ENCODE measurements at regions not wholly inside any gene's neighbourhood (a gene's known extent, or its start where the extent isn't known, plus 50 kb on each side); places are given as distances from the start of the nearest gene placed in this dataset.

DNA sequence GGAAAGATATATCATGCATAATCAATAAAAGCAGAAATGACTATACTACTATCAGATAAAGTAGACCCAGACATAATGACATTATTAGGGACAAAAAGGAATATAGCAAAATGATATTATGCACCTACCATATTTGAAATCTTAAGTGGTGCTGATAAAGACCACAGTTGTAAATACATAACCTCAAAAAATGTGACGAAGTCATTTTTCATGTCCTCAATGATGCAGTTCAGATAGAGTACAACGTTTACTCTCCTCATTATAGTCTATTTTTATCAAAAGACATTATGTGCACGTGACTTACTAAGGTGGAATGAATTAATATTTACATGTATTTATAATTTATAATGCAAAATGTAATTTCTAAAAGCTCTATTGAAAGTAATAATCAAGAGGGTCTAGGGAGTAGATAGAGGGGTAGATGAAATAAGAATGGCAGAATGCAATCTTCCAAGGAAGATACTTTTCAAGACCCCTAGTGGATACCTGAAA, 61.7 kb upstream of the TNFSF4 start:
- TF ChIP-seq CEBPB (IDR thresholded peaks at IDR 0.05) (no peak), CREB1 (IDR thresholded peaks at IDR 0.05; ENCODE audit: low read depth) (no peak), TCF12 (IDR thresholded peaks at IDR 0.05; ENCODE audit: low read depth) (no peak), YY1 (IDR thresholded peaks at IDR 0.05; ENCODE audit: low read depth) (no peak), EP300 (IDR thresholded peaks at IDR 0.05; ENCODE audit: borderline replicate concordance) (no peak), TEAD4 (IDR thresholded peaks at IDR 0.05) (no peak), MAX (IDR thresholded peaks at IDR 0.05) (no peak), ZBTB7A (IDR thresholded peaks at IDR 0.05; ENCODE audit: low read depth) (no peak), RAD21 (IDR thresholded peaks at IDR 0.05; ENCODE audit: low read depth) (no peak), FOXM1 (IDR thresholded peaks at IDR 0.05; ENCODE audit: borderline replicate concordance, low read depth) (no peak), NFIC (IDR thresholded peaks at IDR 0.05) (no peak), TAF1 (IDR thresholded peaks at IDR 0.05; ENCODE audit: low read depth) (no peak), EGR1 (IDR thresholded peaks at IDR 0.05) (no peak)
- TF ChIP-seq, protein P1, sequence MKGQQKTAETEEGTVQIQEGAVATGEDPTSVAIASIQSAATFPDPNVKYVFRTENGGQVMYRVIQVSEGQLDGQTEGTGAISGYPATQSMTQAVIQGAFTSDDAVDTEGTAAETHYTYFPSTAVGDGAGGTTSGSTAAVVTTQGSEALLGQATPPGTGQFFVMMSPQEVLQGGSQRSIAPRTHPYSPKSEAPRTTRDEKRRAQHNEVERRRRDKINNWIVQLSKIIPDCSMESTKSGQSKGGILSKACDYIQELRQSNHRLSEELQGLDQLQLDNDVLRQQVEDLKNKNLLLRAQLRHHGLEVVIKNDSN (IDR thresholded peaks at IDR 0.05), result no peak
- TF ChIP-seq, protein P2, sequence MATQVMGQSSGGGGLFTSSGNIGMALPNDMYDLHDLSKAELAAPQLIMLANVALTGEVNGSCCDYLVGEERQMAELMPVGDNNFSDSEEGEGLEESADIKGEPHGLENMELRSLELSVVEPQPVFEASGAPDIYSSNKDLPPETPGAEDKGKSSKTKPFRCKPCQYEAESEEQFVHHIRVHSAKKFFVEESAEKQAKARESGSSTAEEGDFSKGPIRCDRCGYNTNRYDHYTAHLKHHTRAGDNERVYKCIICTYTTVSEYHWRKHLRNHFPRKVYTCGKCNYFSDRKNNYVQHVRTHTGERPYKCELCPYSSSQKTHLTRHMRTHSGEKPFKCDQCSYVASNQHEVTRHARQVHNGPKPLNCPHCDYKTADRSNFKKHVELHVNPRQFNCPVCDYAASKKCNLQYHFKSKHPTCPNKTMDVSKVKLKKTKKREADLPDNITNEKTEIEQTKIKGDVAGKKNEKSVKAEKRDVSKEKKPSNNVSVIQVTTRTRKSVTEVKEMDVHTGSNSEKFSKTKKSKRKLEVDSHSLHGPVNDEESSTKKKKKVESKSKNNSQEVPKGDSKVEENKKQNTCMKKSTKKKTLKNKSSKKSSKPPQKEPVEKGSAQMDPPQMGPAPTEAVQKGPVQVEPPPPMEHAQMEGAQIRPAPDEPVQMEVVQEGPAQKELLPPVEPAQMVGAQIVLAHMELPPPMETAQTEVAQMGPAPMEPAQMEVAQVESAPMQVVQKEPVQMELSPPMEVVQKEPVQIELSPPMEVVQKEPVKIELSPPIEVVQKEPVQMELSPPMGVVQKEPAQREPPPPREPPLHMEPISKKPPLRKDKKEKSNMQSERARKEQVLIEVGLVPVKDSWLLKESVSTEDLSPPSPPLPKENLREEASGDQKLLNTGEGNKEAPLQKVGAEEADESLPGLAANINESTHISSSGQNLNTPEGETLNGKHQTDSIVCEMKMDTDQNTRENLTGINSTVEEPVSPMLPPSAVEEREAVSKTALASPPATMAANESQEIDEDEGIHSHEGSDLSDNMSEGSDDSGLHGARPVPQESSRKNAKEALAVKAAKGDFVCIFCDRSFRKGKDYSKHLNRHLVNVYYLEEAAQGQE (IDR thresholded peaks at IDR 0.05; ENCODE audit: low read depth), result no peak

DNA sequence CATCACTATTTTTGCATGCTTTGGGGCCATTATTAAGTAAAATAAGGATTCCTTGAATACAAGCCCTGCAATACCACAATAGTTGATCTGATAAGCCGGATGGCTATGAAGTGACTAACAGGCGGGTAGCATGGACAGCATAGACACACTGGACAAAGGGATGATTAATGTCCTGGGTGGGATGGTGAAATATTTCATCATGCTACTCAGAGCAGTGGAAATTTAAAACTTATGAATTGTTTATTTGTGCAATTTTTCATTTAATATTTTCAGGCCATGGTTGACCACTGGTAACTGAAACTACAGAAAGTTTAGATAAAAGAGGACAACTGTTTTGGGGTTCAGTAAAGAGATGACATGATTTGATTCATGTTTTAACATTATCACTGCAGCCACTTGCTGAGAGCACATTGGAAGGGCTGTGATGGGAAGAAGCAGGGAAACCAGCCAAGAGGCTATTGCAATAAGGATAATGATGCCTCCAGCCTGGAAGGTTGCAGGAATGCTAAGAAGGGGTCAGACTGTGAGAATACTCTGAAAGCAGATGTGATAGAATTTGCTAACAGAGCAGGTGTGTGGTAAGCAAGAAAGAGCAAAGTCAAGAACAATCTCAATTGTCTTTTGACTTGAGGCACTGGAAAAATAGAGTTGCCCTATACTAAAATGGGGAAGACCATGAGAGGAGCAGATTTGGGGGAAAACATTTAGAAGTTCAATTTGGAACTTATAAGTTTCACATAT, 62.5 kb upstream of the TNFSF4 start:
- TF ChIP-seq TEAD4 (IDR thresholded peaks at IDR 0.05) (no peak), TCF12 (IDR thresholded peaks at IDR 0.05; ENCODE audit: low read depth) (no peak), CREB1 (IDR thresholded peaks at IDR 0.05; ENCODE audit: low read depth) (no peak)

DNA sequence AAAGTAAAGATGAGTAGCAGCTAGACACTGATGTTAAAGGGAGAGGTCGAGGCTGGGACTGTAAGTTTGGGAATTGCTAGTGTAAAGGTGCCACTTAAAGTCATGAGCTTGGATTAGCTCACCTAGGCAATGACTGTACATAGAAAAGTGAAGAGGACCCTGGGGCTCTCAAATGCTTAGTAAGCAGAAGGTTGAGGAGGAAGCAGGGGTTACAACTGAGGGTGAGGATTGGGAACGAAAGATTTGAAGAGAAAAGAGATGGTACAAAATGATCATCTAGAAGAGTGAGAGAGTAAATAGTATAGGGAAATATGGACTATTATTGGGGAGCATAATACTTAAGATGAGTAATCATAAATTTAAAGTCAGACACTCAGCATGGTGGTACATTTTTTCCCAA, 63.1 kb upstream of the TNFSF4 start:
- TF ChIP-seq MAX (IDR thresholded peaks at IDR 0.05) (no peak), YY1 (IDR thresholded peaks at IDR 0.05; ENCODE audit: low read depth) (no peak), EP300 (IDR thresholded peaks at IDR 0.05; ENCODE audit: borderline replicate concordance) (no peak), NFIC (IDR thresholded peaks at IDR 0.05) (no peak)

- TF ChIP-seq TCF12 (IDR thresholded peaks at IDR 0.05; ENCODE audit: low read depth) (no peak), TAF1 (IDR thresholded peaks at IDR 0.05; ENCODE audit: low read depth) (no peak), EGR1 (IDR thresholded peaks at IDR 0.05) (no peak), CREB1 (IDR thresholded peaks at IDR 0.05; ENCODE audit: low read depth) (no peak), RAD21 (IDR thresholded peaks at IDR 0.05; ENCODE audit: low read depth) (no peak)
- TF ChIP-seq, protein P1 (IDR thresholded peaks at IDR 0.05), result no peak
Observed at GRCh38 chr1:173275496-173275895, 68.4 kb upstream of the TNFSF4 start.

- TF ChIP-seq CREB1 (IDR thresholded peaks at IDR 0.05; ENCODE audit: low read depth) (no peak), EP300 (IDR thresholded peaks at IDR 0.05; ENCODE audit: borderline replicate concordance) (no peak), RAD21 (IDR thresholded peaks at IDR 0.05; ENCODE audit: low read depth) (no peak), ZBTB7A (IDR thresholded peaks at IDR 0.05; ENCODE audit: low read depth) (no peak), YY1 (IDR thresholded peaks at IDR 0.05; ENCODE audit: low read depth) (no peak), CEBPB (IDR thresholded peaks at IDR 0.05) (no peak), TAF1 (IDR thresholded peaks at IDR 0.05; ENCODE audit: low read depth) (no peak), EGR1 (IDR thresholded peaks at IDR 0.05) (no peak), TEAD4 (IDR thresholded peaks at IDR 0.05) (no peak), TCF12 (IDR thresholded peaks at IDR 0.05; ENCODE audit: low read depth) (no peak), NFIC (IDR thresholded peaks at IDR 0.05) (no peak), FOXM1 (IDR thresholded peaks at IDR 0.05; ENCODE audit: borderline replicate concordance, low read depth) (no peak), MAX (IDR thresholded peaks at IDR 0.05) (no peak)
- TF ChIP-seq, protein P2 (IDR thresholded peaks at IDR 0.05; ENCODE audit: low read depth), result no peak
- TF ChIP-seq, protein P1 (IDR thresholded peaks at IDR 0.05), result no peak
Observed at GRCh38 chr1:173276922-173277800, 70.0 kb upstream of the TNFSF4 start.

Measured in Ishikawa (cell line).